ENCODE measurements at regions not wholly inside any gene's neighbourhood (a gene's known extent, or its start where the extent isn't known, plus 50 kb on each side); places are given as distances from the start of the nearest gene placed in this dataset.

GRCh38 chr14:51460011-51460410, 191.7 kb upstream of the FRMD6 start (continued):
- TF ChIP-seq USF1 (IDR thresholded peaks at IDR 0.05; ENCODE audit: borderline replicate concordance, low read depth) (no peak), RCOR1 (IDR thresholded peaks at IDR 0.05; ENCODE audit: low read length) (no peak), EZH2phosphoT487 (IDR thresholded peaks at IDR 0.05; ENCODE audit: borderline replicate concordance, low read depth) (no peak), YY1 (IDR thresholded peaks at IDR 0.05; ENCODE audit: low read depth) (no peak), FOXJ3 (CRISPR knock-in tag; IDR thresholded peaks at IDR 0.05) (no peak), GABPA (IDR thresholded peaks at IDR 0.05; ENCODE audit: low read depth) (no peak), NFIC (IDR thresholded peaks at IDR 0.05; ENCODE audit: borderline replicate concordance) (no peak), JUND (IDR thresholded peaks at IDR 0.05) (no peak), TEAD4 (IDR thresholded peaks at IDR 0.05; ENCODE audit: borderline replicate concordance, insufficient read depth) (no peak), ZBTB33 (IDR thresholded peaks at IDR 0.05; ENCODE audit: borderline replicate concordance, low read depth) (no peak)
- TF ChIP-seq, protein P1, sequence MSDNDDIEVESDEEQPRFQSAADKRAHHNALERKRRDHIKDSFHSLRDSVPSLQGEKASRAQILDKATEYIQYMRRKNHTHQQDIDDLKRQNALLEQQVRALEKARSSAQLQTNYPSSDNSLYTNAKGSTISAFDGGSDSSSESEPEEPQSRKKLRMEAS (IDR thresholded peaks at IDR 0.05; ENCODE audit: low read depth), result no peak

- no peaks in the 10 kb centered on the region for H3K36me3 ChIP-seq (replicated peaks in 1 of 2; ENCODE audit: control insufficient read depth in 1 of 2, insufficient read depth in 2 of 2, low read length in 1 of 2)
- H4K20me1 ChIP-seq (ENCODE audit: insufficient read depth), result no peaks in the 10 kb centered on the region
- H3K9ac ChIP-seq, result no peak overlapping the region
- no peak overlapping the region for H3K27ac ChIP-seq (ENCODE audit: low read depth in 2 of 2, low read length in 1 of 2)
- 0 out of 4 replicates have a peak, but pooled peaks cover 0 to 6% of the 10 kb centered on the region in 2 experiments for H3K4me1 ChIP-seq (ENCODE audit: control insufficient read depth in 1 of 2, insufficient read depth in 2 of 2, low read depth in 1 of 2, low read length in 1 of 2)
- no peak overlapping the region for H3K4me2 ChIP-seq
- DNase-seq, result no peak
- no peaks in the 10 kb centered on the region for H3K79me2 ChIP-seq (ENCODE audit: insufficient read depth)
- no peaks in the 10 kb centered on the region for H3K9me3 ChIP-seq
- CTCF ChIA-PET, result no interaction called here
- H3K4me3 ChIP-seq (ENCODE audit: low read depth in 2 of 2, low read length in 1 of 2), result no peak overlapping the region
- no peaks in the 10 kb centered on the region for H3K27me3 ChIP-seq (ENCODE audit: insufficient read depth)
- H2AFZ ChIP-seq (ENCODE audit: low read depth), result no peak overlapping the region
- TF ChIP-seq FOSL2 (IDR thresholded peaks at IDR 0.05; ENCODE audit: borderline replicate concordance, low read depth) (no peak), YY1 (IDR thresholded peaks at IDR 0.05; ENCODE audit: low read depth) (no peak), USF1 (IDR thresholded peaks at IDR 0.05; ENCODE audit: borderline replicate concordance, low read depth) (no peak), RXRA (IDR thresholded peaks at IDR 0.05; ENCODE audit: borderline replicate concordance, low read depth) (no peak), RFX5 (IDR thresholded peaks at IDR 0.05; ENCODE audit: low read length) (no peak), SMC3 (IDR thresholded peaks at IDR 0.05; ENCODE audit: low read depth, low read length) (no peak), RAD21 (IDR thresholded peaks at IDR 0.05; ENCODE audit: low read length) (no peak), EZH2phosphoT487 (IDR thresholded peaks at IDR 0.05; ENCODE audit: borderline replicate concordance, low read depth) (no peak), NFIC (IDR thresholded peaks at IDR 0.05; ENCODE audit: borderline replicate concordance) (no peak), MEF2A (IDR thresholded peaks at IDR 0.05; ENCODE audit: borderline replicate concordance, low read depth) (no peak), GABPA (IDR thresholded peaks at IDR 0.05; ENCODE audit: low read depth) (no peak)
- TF ChIP-seq, protein P2, sequence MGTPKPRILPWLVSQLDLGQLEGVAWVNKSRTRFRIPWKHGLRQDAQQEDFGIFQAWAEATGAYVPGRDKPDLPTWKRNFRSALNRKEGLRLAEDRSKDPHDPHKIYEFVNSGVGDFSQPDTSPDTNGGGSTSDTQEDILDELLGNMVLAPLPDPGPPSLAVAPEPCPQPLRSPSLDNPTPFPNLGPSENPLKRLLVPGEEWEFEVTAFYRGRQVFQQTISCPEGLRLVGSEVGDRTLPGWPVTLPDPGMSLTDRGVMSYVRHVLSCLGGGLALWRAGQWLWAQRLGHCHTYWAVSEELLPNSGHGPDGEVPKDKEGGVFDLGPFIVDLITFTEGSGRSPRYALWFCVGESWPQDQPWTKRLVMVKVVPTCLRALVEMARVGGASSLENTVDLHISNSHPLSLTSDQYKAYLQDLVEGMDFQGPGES (IDR thresholded peaks at IDR 0.05; ENCODE audit: low read depth, low read length), result no peak
- H3K9me2 ChIP-seq, result no peaks in the 10 kb centered on the region
- POLR2A ChIA-PET, result no interaction called here
- peaks cover 6% of the 10 kb centered on the region for H3F3A ChIP-seq (replicated peaks; ENCODE audit: insufficient read depth)
- 83% methylated on average over 1 of the region's 3 CpGs for WGBS (ENCODE audit: low lambda C conversion rate)
These were observed 189.5 kb upstream of the FRMD6 start for GRCh38 chr14:51462182-51462581.

Measured in SK-N-SH (cell line).